ENCODE measurements at regions not wholly inside any gene's neighbourhood (a gene's known extent, or its start where the extent isn't known, plus 50 kb on each side); places are given as distances from the start of the nearest gene placed in this dataset.

DNA sequence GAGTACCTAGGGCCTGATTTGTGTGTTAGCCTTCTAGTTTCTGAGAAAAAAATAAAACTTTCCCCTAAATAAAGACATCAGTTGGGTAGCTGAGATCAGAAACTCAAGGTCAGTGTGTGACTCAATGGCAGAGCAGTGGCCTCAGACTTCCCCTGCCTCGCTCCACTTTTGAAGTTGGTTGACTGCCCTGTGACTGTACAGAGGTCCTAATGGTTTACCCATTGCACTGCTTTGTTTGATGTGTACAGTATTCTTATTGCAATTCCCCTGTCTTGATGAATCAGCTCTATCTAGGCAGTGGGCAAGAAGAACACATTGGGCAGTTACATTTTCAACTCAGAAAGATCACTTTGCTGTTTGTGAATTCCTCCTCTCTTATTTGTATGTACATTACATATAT, 315.7 kb downstream of the KCNS3 start:
- H3K14ac ChIP-seq (replicated peaks; ENCODE audit: low read depth, low read length): no peak overlapping the region
- no peak overlapping the region for H3K4ac ChIP-seq (ENCODE audit: low read depth, low read length)
- no peak overlapping the region for H3K56ac ChIP-seq (ENCODE audit: extremely low read depth, insufficient read depth, low read length)
- no peak overlapping the region for H4K91ac ChIP-seq (ENCODE audit: insufficient read depth, low read depth, low read length)
- H2BK120ac ChIP-seq (ENCODE audit: low read depth, low read length): no peak overlapping the region
- no peaks in the 10 kb centered on the region for H4K20me1 ChIP-seq (ENCODE audit: insufficient read depth, low read length)
- H3K9ac ChIP-seq (ENCODE audit: low read depth, low read length): no peak overlapping the region
- H3K4me1 ChIP-seq (ENCODE audit: control insufficient read depth, insufficient read depth, low read length): no peaks in the 10 kb centered on the region
- TF ChIP-seq, protein P1, sequence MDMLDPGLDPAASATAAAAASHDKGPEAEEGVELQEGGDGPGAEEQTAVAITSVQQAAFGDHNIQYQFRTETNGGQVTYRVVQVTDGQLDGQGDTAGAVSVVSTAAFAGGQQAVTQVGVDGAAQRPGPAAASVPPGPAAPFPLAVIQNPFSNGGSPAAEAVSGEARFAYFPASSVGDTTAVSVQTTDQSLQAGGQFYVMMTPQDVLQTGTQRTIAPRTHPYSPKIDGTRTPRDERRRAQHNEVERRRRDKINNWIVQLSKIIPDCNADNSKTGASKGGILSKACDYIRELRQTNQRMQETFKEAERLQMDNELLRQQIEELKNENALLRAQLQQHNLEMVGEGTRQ (IDR thresholded peaks at IDR 0.05; ENCODE audit: low read depth, low read length): no peak
- TF ChIP-seq, protein P2, sequence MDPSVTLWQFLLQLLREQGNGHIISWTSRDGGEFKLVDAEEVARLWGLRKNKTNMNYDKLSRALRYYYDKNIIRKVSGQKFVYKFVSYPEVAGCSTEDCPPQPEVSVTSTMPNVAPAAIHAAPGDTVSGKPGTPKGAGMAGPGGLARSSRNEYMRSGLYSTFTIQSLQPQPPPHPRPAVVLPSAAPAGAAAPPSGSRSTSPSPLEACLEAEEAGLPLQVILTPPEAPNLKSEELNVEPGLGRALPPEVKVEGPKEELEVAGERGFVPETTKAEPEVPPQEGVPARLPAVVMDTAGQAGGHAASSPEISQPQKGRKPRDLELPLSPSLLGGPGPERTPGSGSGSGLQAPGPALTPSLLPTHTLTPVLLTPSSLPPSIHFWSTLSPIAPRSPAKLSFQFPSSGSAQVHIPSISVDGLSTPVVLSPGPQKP (IDR thresholded peaks at IDR 0.05; ENCODE audit: borderline replicate concordance, low read depth, low read length): no peak
- no peak for TF ChIP-seq MAZ (IDR thresholded peaks at IDR 0.05; ENCODE audit: borderline replicate concordance, low read depth, low read length)
- no peak for TF ChIP-seq POLR2A (IDR thresholded peaks at IDR 0.05; ENCODE audit: low read depth, low read length)
- TF ChIP-seq MAFK (IDR thresholded peaks at IDR 0.05; ENCODE audit: low read depth, low read length): no peak
- TF ChIP-seq RFX5 (IDR thresholded peaks at IDR 0.05; ENCODE audit: low read depth, low read length): no peak
- TF ChIP-seq RCOR1 (IDR thresholded peaks at IDR 0.05; ENCODE audit: insufficient replicate concordance, low read length): no peak
- TF ChIP-seq, protein P3, sequence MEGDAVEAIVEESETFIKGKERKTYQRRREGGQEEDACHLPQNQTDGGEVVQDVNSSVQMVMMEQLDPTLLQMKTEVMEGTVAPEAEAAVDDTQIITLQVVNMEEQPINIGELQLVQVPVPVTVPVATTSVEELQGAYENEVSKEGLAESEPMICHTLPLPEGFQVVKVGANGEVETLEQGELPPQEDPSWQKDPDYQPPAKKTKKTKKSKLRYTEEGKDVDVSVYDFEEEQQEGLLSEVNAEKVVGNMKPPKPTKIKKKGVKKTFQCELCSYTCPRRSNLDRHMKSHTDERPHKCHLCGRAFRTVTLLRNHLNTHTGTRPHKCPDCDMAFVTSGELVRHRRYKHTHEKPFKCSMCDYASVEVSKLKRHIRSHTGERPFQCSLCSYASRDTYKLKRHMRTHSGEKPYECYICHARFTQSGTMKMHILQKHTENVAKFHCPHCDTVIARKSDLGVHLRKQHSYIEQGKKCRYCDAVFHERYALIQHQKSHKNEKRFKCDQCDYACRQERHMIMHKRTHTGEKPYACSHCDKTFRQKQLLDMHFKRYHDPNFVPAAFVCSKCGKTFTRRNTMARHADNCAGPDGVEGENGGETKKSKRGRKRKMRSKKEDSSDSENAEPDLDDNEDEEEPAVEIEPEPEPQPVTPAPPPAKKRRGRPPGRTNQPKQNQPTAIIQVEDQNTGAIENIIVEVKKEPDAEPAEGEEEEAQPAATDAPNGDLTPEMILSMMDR (conservative IDR thresholded peaks at IDR 0.05; ENCODE audit: low read depth, low read length): no peak
- no peak for TF ChIP-seq BHLHE40 (IDR thresholded peaks at IDR 0.05; ENCODE audit: low read depth, low read length)
- TF ChIP-seq CEBPB (IDR thresholded peaks at IDR 0.05; ENCODE audit: low read depth, low read length): no peak
- TF ChIP-seq NFE2L2 (IDR thresholded peaks at IDR 0.05; ENCODE audit: low read depth, low read length): no peak
- no peak for TF ChIP-seq CHD1 (IDR thresholded peaks at IDR 0.05; ENCODE audit: low read depth, low read length)
- TF ChIP-seq MXI1 (IDR thresholded peaks at IDR 0.05; ENCODE audit: borderline replicate concordance, low read depth, low read length): no peak
- TF ChIP-seq FOS (IDR thresholded peaks at IDR 0.05; ENCODE audit: low read depth, low read length): no peak
- TF ChIP-seq SMC3 (IDR thresholded peaks at IDR 0.05; ENCODE audit: low read depth, low read length): no peak
- no peak for TF ChIP-seq RAD21 (IDR thresholded peaks at IDR 0.05; ENCODE audit: low read length)
- no peak overlapping the region for H4K5ac ChIP-seq (ENCODE audit: low read depth, low read length)
- intact Hi-C loops (cut with micrococcal nuclease) (no loop called here), in situ Hi-C loops (cut with MboI; ENCODE audit: low sequenced_read_pairs) (no loop called here), dilution Hi-C loops (cut with HindIII; ENCODE audit: low sequenced_read_pairs, unreplicated experiment) (no loop called here)
- no peak overlapping the region for H2BK5ac ChIP-seq (ENCODE audit: low read depth, low read length, poor library complexity, severe bottlenecking)
- no peak for ATAC-seq (ENCODE audit: low read depth)
- no peak overlapping the region for H2AFZ ChIP-seq (replicated peaks; ENCODE audit: low read length, poor library complexity)
- no peaks in the 10 kb centered on the region for H3K9me3 ChIP-seq (ENCODE audit: control insufficient read depth, insufficient read depth, low read length)
- no TSS peak for BruUV-seq (replicated peaks)
- CTCF ChIA-PET: no interaction called here
- no peak overlapping the region for H3K23ac ChIP-seq (ENCODE audit: low read depth, low read length)
- WGBS, 2 experiments (ENCODE audit: extremely low coverage in 2 of 2, insufficient read length in 1 of 2): no CpG with 5 or more reads among the region's 1 CpG
- H3K4me2 ChIP-seq (ENCODE audit: low read depth, low read length): no peak overlapping the region
- H2BK20ac ChIP-seq (ENCODE audit: low read depth, low read length): no peak overlapping the region
- no peak overlapping the region for H2AK5ac ChIP-seq (ENCODE audit: low read depth, low read length)
- H3K27ac ChIP-seq (ENCODE audit: insufficient read depth, low read length): no peak overlapping the region
- POLR2A ChIA-PET (ENCODE audit: unreplicated experiment): no interaction called here
- no peak overlapping the region for H4K8ac ChIP-seq (ENCODE audit: low read depth in 2 of 2, low read length in 2 of 2)
- H3K9me1 ChIP-seq (ENCODE audit: insufficient read depth, low read length): no peaks in the 10 kb centered on the region
- H3K79me1 ChIP-seq (ENCODE audit: low read depth in 1 of 2, low read length in 2 of 2): no peaks in the 10 kb centered on the region
- H3K27me3 ChIP-seq (ENCODE audit: control insufficient read depth, insufficient read depth, low read length): peaks cover 7% of the 10 kb centered on the region
- no peak overlapping the region for H3K18ac ChIP-seq (ENCODE audit: low read depth, low read length)
- no peak overlapping the region for H2AK9ac ChIP-seq (replicated peaks; ENCODE audit: low read depth, low read length, poor library complexity)
- H2BK15ac ChIP-seq (ENCODE audit: low read depth, low read length): no peak overlapping the region
- DNase-seq: no peak
- no peaks in the 10 kb centered on the region for H3K36me3 ChIP-seq (ENCODE audit: control insufficient read depth, insufficient read depth, low read length)
- no peak overlapping the region for H3K4me3 ChIP-seq (ENCODE audit: insufficient read depth, low read depth, low read length)

Data from IMR-90 (cell line).